HFFc6 (cell line): ENCODE measurements at regions not wholly inside any gene's neighbourhood (a gene's known extent, or its start where the extent isn't known, plus 50 kb on each side); places are given as distances from the start of the nearest gene placed in this dataset.

Experiments used
- DNase-seq: peaks from one replicate; pipeline ENCODE4 v3.0.0-alpha.2; 2018
- H3K27ac Mint-ChIP-seq: 2 replicates; pipeline ENCODE4 v1.8.0; 2020; ENCODE audit warnings: mild to moderate bottlenecking, mixed read lengths
- H3K27me3 Mint-ChIP-seq: 2 replicates; pipeline ENCODE4 v1.8.0; 2021; ENCODE audit warnings: mild to moderate bottlenecking, moderate library complexity, mixed read lengths; ENCODE audit not compliant: insufficient read depth
- H3K36me3 Mint-ChIP-seq: 2 replicates; pipeline ENCODE4 v1.8.0; 2021; ENCODE audit warnings: low read depth, mixed read lengths
- H3K4me1 Mint-ChIP-seq: 2 replicates; pipeline ENCODE4 v1.8.0; 2020; ENCODE audit warnings: low read depth, mixed read lengths
- H3K4me3 Mint-ChIP-seq: 2 replicates; pipeline ENCODE4 v1.8.0; 2020; ENCODE audit warnings: mild to moderate bottlenecking, moderate library complexity, mixed read lengths
- H3K9me3 Mint-ChIP-seq: 2 replicates; pipeline ENCODE4 v1.8.0; 2020; ENCODE audit warnings: mild to moderate bottlenecking, mixed read lengths
- CTCF ChIP-seq: fragments of 200-600 bp; sonication (generic); IDR thresholded peaks from 2 replicates; pipeline ENCODE4 v1.5.0; 2021; ENCODE audit warnings: antibody characterized with exemption, mild to moderate bottlenecking

DNA sequence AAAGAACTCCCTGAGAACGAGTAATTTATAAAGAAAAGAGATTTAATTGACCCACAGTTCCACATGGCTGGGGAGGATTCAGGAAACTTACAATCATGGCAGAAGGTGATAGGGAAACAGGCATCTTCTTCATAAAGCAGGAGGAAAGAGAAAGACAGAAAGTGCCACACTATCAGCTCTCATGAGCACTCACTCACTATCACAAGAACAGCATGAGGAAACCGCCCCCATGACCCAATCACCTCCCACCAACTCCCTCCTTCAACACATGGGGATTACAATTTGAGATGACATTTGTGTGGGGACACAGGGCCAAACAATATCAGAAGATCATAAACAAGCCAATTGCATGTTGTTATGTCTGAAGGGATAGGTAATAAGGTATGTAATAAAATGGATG, 935.9 kb upstream of the COX7C start:
- no peaks in the 10 kb centered on the region for H3K27me3 Mint-ChIP-seq

GRCh38 chr5:85684351-85684750, 933.4 kb upstream of the COX7C start:
- TF ChIP-seq CTCF, result no peak
- Mint-ChIP-seq H3K27ac (no peak overlapping the region), H3K36me3 (no peaks in the 10 kb centered on the region), H3K4me3 (no peak overlapping the region), H3K27me3 (no peaks in the 10 kb centered on the region), H3K4me1 (no peaks in the 10 kb centered on the region), H3K9me3 (peaks cover 11% of the 10 kb centered on the region; the same call in 1 of the 2 replicates)
- DNase-seq, result no peak

More for the DNA sequence above, 935.9 kb upstream of the COX7C start:
- Mint-ChIP-seq H3K36me3 (no peaks in the 10 kb centered on the region), H3K27ac (no peak overlapping the region), H3K4me3 (no peak overlapping the region), H3K4me1 (no peaks in the 10 kb centered on the region), H3K9me3 (peaks cover 16% of the 10 kb centered on the region; the same call in 1 of the 2 replicates)
- TF ChIP-seq CTCF, result no peak
- no peak for DNase-seq

DNA sequence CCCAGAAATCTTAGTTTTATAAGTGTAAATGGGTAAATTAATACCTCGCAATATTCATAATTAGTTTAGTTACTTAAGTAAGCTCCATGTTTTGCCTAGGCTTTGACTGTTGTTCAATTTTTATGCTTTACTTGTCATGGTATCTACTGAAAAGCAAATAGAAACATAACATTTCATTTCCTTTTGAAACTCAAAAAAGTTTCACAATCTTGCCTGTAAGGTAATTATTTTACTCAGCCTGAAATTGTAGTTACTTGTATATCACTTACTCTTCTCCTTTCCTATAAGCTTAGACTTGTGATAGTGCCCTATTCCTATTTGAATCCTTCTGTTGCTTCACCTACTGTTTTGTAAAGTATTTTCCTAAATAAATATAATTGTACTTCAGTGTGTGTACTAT, 914.4 kb upstream of the COX7C start:
- H3K27me3 Mint-ChIP-seq, result no peaks in the 10 kb centered on the region
- no peak overlapping the region for H3K4me3 Mint-ChIP-seq
- no peak for DNase-seq
- peaks cover 5% of the 10 kb centered on the region for H3K9me3 Mint-ChIP-seq
- H3K4me1 Mint-ChIP-seq, result no peaks in the 10 kb centered on the region
- TF ChIP-seq CTCF, result no peak
- H3K27ac Mint-ChIP-seq, result no peak overlapping the region
- no peaks in the 10 kb centered on the region for H3K36me3 Mint-ChIP-seq

DNA sequence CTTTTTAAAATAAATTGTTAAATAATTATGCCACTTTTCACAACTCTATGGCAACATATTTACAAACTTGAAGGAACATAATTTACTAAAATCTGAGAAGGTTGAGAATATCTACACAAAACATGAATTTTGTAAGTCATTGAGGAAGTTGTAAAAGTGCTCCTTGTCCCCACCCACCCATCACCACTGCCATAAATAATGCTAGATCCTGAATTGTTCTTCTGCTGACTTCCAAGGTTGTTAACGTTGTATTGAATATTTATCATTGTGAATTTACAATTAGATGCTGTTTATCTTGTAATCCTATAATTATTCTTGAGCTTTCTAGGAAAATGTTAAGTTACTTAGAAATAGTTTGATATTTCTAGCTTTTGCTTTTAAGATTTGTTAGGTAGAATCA, 908.0 kb upstream of the COX7C start:
- no peaks in the 10 kb centered on the region for H3K27me3 Mint-ChIP-seq
- H3K36me3 Mint-ChIP-seq, result no peaks in the 10 kb centered on the region
- peaks cover 20% of the 10 kb centered on the region for H3K9me3 Mint-ChIP-seq
- no peak overlapping the region for H3K4me3 Mint-ChIP-seq
- no peak for DNase-seq
- no peak overlapping the region for H3K27ac Mint-ChIP-seq
- no peak for TF ChIP-seq CTCF
- H3K4me1 Mint-ChIP-seq, result no peaks in the 10 kb centered on the region

GRCh38 chr5:85716344-85717202, 901.2 kb upstream of the COX7C start:
- no peak overlapping the region for H3K27ac Mint-ChIP-seq
- H3K36me3 Mint-ChIP-seq, result no peaks in the 10 kb centered on the region
- DNase-seq, result no peak
- H3K27me3 Mint-ChIP-seq, result no peaks in the 10 kb centered on the region; the same call in 1 of the 2 replicates
- no peaks in the 10 kb centered on the region for H3K4me1 Mint-ChIP-seq
- peaks cover 38% of the 10 kb centered on the region for H3K9me3 Mint-ChIP-seq
- no peak for TF ChIP-seq CTCF
- H3K4me3 Mint-ChIP-seq, result no peak overlapping the region
